ENCODE measurements at regions not wholly inside any gene's neighbourhood (a gene's known extent, or its start where the extent isn't known, plus 50 kb on each side); places are given as distances from the start of the nearest gene placed in this dataset.

GRCh38 chr15:47511261-47511660 lies 206.0 kb upstream of the SEMA6D start:
- no peak overlapping the region for H3K23ac ChIP-seq (ENCODE audit: insufficient read length, low read depth, low read length)
- H3K79me1 ChIP-seq (ENCODE audit: insufficient read depth, low read depth, low read length, poor library complexity, severe bottlenecking) = no peaks in the 10 kb centered on the region
- Mint-ChIP-seq H3K4me3 (no peak overlapping the region), H3K27me3 (ENCODE audit: low read depth) (no peaks in the 10 kb centered on the region), H3K27ac (no peak overlapping the region), H3K9me3 (peaks cover 0 to 8% of the 10 kb centered on the region in 2 experiments; a peak in 1 of 5 replicates), H3K36me3 (ENCODE audit: insufficient read depth in 1 of 3, low read depth in 3 of 3) (peaks cover 0 to 8% (median 0%) of the 10 kb centered on the region in 3 experiments; a peak in 4 of 7 replicates), H3K4me1 (no peaks in the 10 kb centered on the region)
- H2AK5ac ChIP-seq (ENCODE audit: insufficient read length, low read length) = no peak overlapping the region
- no peak overlapping the region for H3K9ac ChIP-seq (ENCODE audit: extremely low read depth, insufficient read length, low read length)
- no peak for DNase-seq
- TF ChIP-seq, protein P1, sequence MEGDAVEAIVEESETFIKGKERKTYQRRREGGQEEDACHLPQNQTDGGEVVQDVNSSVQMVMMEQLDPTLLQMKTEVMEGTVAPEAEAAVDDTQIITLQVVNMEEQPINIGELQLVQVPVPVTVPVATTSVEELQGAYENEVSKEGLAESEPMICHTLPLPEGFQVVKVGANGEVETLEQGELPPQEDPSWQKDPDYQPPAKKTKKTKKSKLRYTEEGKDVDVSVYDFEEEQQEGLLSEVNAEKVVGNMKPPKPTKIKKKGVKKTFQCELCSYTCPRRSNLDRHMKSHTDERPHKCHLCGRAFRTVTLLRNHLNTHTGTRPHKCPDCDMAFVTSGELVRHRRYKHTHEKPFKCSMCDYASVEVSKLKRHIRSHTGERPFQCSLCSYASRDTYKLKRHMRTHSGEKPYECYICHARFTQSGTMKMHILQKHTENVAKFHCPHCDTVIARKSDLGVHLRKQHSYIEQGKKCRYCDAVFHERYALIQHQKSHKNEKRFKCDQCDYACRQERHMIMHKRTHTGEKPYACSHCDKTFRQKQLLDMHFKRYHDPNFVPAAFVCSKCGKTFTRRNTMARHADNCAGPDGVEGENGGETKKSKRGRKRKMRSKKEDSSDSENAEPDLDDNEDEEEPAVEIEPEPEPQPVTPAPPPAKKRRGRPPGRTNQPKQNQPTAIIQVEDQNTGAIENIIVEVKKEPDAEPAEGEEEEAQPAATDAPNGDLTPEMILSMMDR (conservative IDR thresholded peaks at IDR 0.05) = no peak
- H3K27me3 ChIP-seq (ENCODE audit: insufficient read depth, low read length) = no peaks in the 10 kb centered on the region
- H3K79me2 ChIP-seq (ENCODE audit: insufficient read depth, low read length) = no peaks in the 10 kb centered on the region
- H4K91ac ChIP-seq (ENCODE audit: insufficient read length, low read depth, low read length) = no peak overlapping the region
- no peak overlapping the region for H2BK20ac ChIP-seq (ENCODE audit: low read depth, low read length, poor library complexity, severe bottlenecking)
- no peak overlapping the region for H3K4ac ChIP-seq (ENCODE audit: low read depth, low read length)
- H4K8ac ChIP-seq (replicated peaks; ENCODE audit: insufficient read length, low read depth, low read length) = no peak overlapping the region
- no peaks in the 10 kb centered on the region for H3K9me3 ChIP-seq (ENCODE audit: control insufficient read depth, low read depth, low read length)
- no peak overlapping the region for H2BK5ac ChIP-seq (ENCODE audit: insufficient read length, low read length)
- no peak overlapping the region for H3K18ac ChIP-seq (ENCODE audit: insufficient read length, low read depth, low read length)
- H3T11ph ChIP-seq (ENCODE audit: low read length) = no peak overlapping the region
- no peak overlapping the region for H2BK15ac ChIP-seq (ENCODE audit: low read depth, low read length)
- H2BK12ac ChIP-seq (ENCODE audit: insufficient read length, low read depth, low read length) = no peak overlapping the region
- no peaks in the 10 kb centered on the region for H3K4me1 ChIP-seq (ENCODE audit: insufficient read depth, low read length)
- H3K56ac ChIP-seq (ENCODE audit: insufficient read length, low read depth, low read length) = no peak overlapping the region
- H3K27ac ChIP-seq (ENCODE audit: insufficient read length, low read depth, low read length) = no peak overlapping the region
- no peak overlapping the region for H3K14ac ChIP-seq (ENCODE audit: insufficient read depth, low read length)
- H4K20me1 ChIP-seq (ENCODE audit: control insufficient read depth, insufficient read depth, insufficient read length) = no peaks in the 10 kb centered on the region
- no peak overlapping the region for H2BK120ac ChIP-seq (ENCODE audit: low read depth, low read length, poor library complexity, severe bottlenecking)
- no peak overlapping the region for H2AFZ ChIP-seq (ENCODE audit: low read length)
- H4K5ac ChIP-seq (ENCODE audit: insufficient read length, low read depth, low read length) = no peak overlapping the region
- H3K23me2 ChIP-seq (ENCODE audit: insufficient read length, low read depth, low read length, poor library complexity, severe bottlenecking) = no peaks in the 10 kb centered on the region
- H3K4me2 ChIP-seq (ENCODE audit: insufficient read depth, insufficient read length, low read length) = no peak overlapping the region
- WGBS (ENCODE audit: extremely low coverage, insufficient read length, low lambda C conversion rate) = no CpG with 5 or more reads among the region's 1 CpG

Data from H9 (cell line).